Umbilical cord (tissue), 1 donor: ENCODE measurements at regions not wholly inside any gene's neighbourhood (a gene's known extent, or its start where the extent isn't known, plus 50 kb on each side); places are given as distances from the start of the nearest gene placed in this dataset.
"Not testable (repeated sequence)": the region's sequence is repeated elsewhere in the genome, so short reads cannot be mapped to it uniquely, and the experiment has no call there.

Source experiments
- DNase-seq: peaks from one replicate; pipeline ENCODE4 v3.0.0-alpha.2; 2015; ENCODE audit warnings: low spot score

GRCh38 chr16:59635674-59636073 is 901.6 kb upstream of the GOT2 start:
- no peak for DNase-seq

- no peak for DNase-seq
Observed at GRCh38 chr16:59634951-59635350, 900.8 kb upstream of the GOT2 start.

GRCh38 chr16:59634004-59634579 is 900.0 kb upstream of the GOT2 start:
- peak; percentile 46 for DNase-seq

- DNase-seq, result peak; percentile 61
Observed at GRCh38 chr16:59632276-59632855, 898.2 kb upstream of the GOT2 start.

- DNase-seq, result not testable (repeated sequence)
Observed at GRCh38 chr16:59624381-59624780, 890.3 kb upstream of the GOT2 start.

GRCh38 chr16:59614466-59615240 is 880.5 kb upstream of the GOT2 start:
- DNase-seq, result no peak

GRCh38 chr16:59612910-59613620 is 878.9 kb upstream of the GOT2 start:
- not testable (repeated sequence) for DNase-seq

GRCh38 chr16:59612094-59612493 is 878.0 kb upstream of the GOT2 start:
- no peak for DNase-seq

- no peak for DNase-seq
Observed at GRCh38 chr16:59611556-59611955, 877.4 kb upstream of the GOT2 start.

GRCh38 chr16:59605706-59606105 is 871.6 kb upstream of the GOT2 start:
- DNase-seq, result no peak

- no peak for DNase-seq
Observed at GRCh38 chr16:59604354-59604753, 870.2 kb upstream of the GOT2 start.

- DNase-seq, result no peak
Observed at GRCh38 chr16:59601452-59601851, 867.3 kb upstream of the GOT2 start.

- no peak for DNase-seq
Observed at GRCh38 chr16:59597269-59597668, 863.2 kb upstream of the GOT2 start.

- no peak for DNase-seq
Observed at GRCh38 chr16:59596693-59597092, 862.6 kb upstream of the GOT2 start.

GRCh38 chr16:59593194-59593661 is 859.1 kb upstream of the GOT2 start:
- peak; percentile 20 for DNase-seq

GRCh38 chr16:59591480-59591879 is 857.4 kb upstream of the GOT2 start:
- peak; percentile 14 for DNase-seq

- DNase-seq, result no peak
Observed at GRCh38 chr16:59590845-59591244, 856.7 kb upstream of the GOT2 start.

GRCh38 chr16:59586331-59586730 is 852.2 kb upstream of the GOT2 start:
- no peak for DNase-seq

- no peak for DNase-seq
Observed at GRCh38 chr16:59574296-59574695, 840.2 kb upstream of the GOT2 start.

GRCh38 chr16:59573528-59574271 is 839.6 kb upstream of the GOT2 start:
- DNase-seq, result no peak

- DNase-seq, result no peak
Observed at GRCh38 chr16:59567496-59567895, 833.4 kb upstream of the GOT2 start.

GRCh38 chr16:59566446-59566845 is 832.3 kb upstream of the GOT2 start:
- no peak for DNase-seq
